ENCODE measurements at regions not wholly inside any gene's neighbourhood (a gene's known extent, or its start where the extent isn't known, plus 50 kb on each side); places are given as distances from the start of the nearest gene placed in this dataset.

DNA sequence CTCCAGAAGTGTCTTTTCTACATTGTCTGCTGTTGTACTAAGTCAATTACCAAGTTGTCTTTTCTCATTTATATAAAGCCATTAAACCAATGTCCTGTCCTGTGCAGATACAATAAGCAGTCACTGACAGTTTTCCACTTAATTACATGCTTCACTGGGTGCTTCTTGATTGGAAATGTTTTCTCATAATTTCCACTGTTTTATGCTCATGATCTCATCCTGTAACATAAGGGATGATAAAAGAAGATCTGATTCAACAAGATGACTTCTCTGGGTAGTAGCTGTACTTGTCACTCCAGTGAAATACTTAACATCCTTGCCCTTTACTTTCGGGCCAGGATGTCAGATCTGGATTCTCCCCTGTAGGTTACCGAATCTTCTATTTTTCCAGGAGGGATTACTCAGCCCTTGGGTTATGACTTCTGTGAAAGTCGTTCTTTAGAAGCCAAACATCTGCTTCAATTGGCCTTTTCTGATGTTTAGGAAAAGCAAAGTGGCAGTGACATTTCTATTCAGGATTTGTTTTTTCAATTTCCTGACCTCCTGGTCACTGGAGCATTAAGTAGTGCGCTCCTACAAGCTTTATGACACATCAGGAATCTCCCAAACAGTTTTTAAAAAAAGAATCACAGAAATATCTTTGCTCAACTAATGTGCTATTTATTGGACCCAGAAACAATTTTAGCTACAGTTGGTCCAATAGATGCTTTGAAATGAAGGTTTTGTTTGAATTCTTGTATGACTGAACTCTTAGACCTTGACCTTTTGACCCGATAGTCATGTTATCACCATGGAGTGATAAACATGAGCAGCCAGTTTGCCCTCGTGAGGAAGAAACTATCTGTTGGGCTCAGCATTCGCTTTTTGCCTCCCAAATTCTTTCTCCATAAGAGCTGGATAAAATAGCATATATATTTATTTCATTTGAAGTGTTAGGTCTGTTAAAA lies 234.5 kb upstream of the SSTR1 start:
- Mint-ChIP-seq H3K4me1 (ENCODE audit: low read depth) (no peaks in the 10 kb centered on the region), H3K27ac (no peak overlapping the region), H3K9me3 (no peaks in the 10 kb centered on the region), H3K36me3 (ENCODE audit: low read depth) (no peaks in the 10 kb centered on the region), H3K27me3 (ENCODE audit: low read depth) (no peaks in the 10 kb centered on the region), H3K4me3 (ENCODE audit: low read depth) (no peak overlapping the region)
- intact Hi-C loops (cut with micrococcal nuclease) = no loop called here
- DNase-seq (ENCODE audit: low spot score) = no peak

DNA sequence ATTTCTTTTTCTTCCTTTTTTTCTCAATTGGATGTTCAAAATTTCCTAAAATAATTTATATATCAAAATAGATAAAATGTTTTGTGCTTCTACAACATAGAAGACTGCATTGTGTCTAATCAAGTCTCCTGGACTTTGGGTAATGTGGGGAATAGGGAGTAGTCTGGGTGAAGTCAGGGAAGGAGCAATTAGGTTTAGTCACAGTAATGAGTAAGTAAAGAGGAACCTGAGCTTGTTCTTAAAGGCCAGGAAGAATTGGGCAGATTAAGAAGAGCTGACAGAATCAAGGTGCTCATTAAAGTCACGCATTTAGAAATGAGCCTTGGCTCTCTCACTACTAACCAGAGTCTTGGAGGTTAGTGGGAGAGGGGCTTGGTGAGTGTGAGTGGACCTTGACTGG lies 233.3 kb upstream of the SSTR1 start:
- H3K27ac Mint-ChIP-seq = no peak overlapping the region
- H3K4me3 Mint-ChIP-seq (ENCODE audit: low read depth) = no peak overlapping the region
- no peaks in the 10 kb centered on the region for H3K36me3 Mint-ChIP-seq (ENCODE audit: low read depth)
- H3K4me1 Mint-ChIP-seq (ENCODE audit: low read depth) = no peaks in the 10 kb centered on the region
- intact Hi-C loops (cut with micrococcal nuclease) = no loop called here
- H3K9me3 Mint-ChIP-seq = no peaks in the 10 kb centered on the region
- no peak for DNase-seq (ENCODE audit: low spot score)
- no peaks in the 10 kb centered on the region for H3K27me3 Mint-ChIP-seq (ENCODE audit: low read depth)

- no peak for DNase-seq (ENCODE audit: low spot score)
- no peak overlapping the region for H3K27ac Mint-ChIP-seq
Measured at GRCh38 chr14:37977481-37977880, 230.2 kb upstream of the SSTR1 start.

GRCh38 chr14:37985826-37986470 lies 221.8 kb upstream of the SSTR1 start:
- no peak overlapping the region for H3K4me3 Mint-ChIP-seq (ENCODE audit: low read depth)
- DNase-seq (ENCODE audit: low spot score) = peak; percentile 9
- H3K27ac Mint-ChIP-seq = no peak overlapping the region
- no peaks in the 10 kb centered on the region for H3K27me3 Mint-ChIP-seq (ENCODE audit: low read depth)
- no peaks in the 10 kb centered on the region for H3K36me3 Mint-ChIP-seq (ENCODE audit: low read depth)
- intact Hi-C loops (cut with micrococcal nuclease) = loop anchor here (5.0 kb wide), 1 partner anchor 211 kb away; no protein-coding TSS in a partner anchor
- no peaks in the 10 kb centered on the region for H3K4me1 Mint-ChIP-seq (ENCODE audit: low read depth)
- H3K9me3 Mint-ChIP-seq = peaks cover 4% of the 10 kb centered on the region

More at GRCh38 chr14:37977481-37977880, 230.2 kb upstream of the SSTR1 start:
- Mint-ChIP-seq H3K27me3 (ENCODE audit: low read depth) (no peaks in the 10 kb centered on the region), H3K9me3 (peaks cover 10% of the 10 kb centered on the region), H3K36me3 (ENCODE audit: low read depth) (no peaks in the 10 kb centered on the region), H3K4me3 (ENCODE audit: low read depth) (no peak overlapping the region), H3K4me1 (ENCODE audit: low read depth) (no peaks in the 10 kb centered on the region)
- intact Hi-C loops (cut with micrococcal nuclease) = no loop called here

- no peaks in the 10 kb centered on the region for H3K4me1 Mint-ChIP-seq (ENCODE audit: low read depth)
- no peak for DNase-seq (ENCODE audit: low spot score)
- H3K36me3 Mint-ChIP-seq (ENCODE audit: low read depth) = no peaks in the 10 kb centered on the region
- intact Hi-C loops (cut with micrococcal nuclease) = loop anchor here (5.0 kb wide), 1 partner anchor 209 kb away; no protein-coding TSS in a partner anchor
- no peaks in the 10 kb centered on the region for H3K27me3 Mint-ChIP-seq (ENCODE audit: low read depth)
- no peak overlapping the region for H3K27ac Mint-ChIP-seq
- H3K9me3 Mint-ChIP-seq = no peaks in the 10 kb centered on the region
- H3K4me3 Mint-ChIP-seq (ENCODE audit: low read depth) = no peak overlapping the region
Measured at GRCh38 chr14:37988472-37988871, 219.2 kb upstream of the SSTR1 start.

DNA sequence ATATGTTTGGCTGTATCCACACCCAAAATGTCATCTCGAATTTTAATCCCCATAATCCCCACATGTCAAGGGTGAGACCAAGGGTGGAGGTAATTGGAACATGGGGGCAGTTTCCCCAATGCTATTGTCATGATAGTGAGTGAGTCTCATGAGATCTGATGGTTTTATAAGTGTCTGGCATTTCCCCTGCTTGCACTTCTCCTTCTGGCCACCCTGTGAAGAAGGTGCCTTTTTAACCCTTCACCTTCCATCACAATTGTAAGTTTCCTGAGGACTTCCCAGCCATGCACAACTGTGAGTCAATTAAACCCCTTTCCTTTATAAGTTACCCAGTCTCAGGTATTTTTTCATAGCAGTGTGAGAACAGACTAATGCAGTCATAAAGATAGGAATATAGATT lies 216.7 kb upstream of the SSTR1 start:
- H3K4me3 Mint-ChIP-seq (ENCODE audit: low read depth) = no peak overlapping the region
- H3K9me3 Mint-ChIP-seq = no peaks in the 10 kb centered on the region
- H3K4me1 Mint-ChIP-seq (ENCODE audit: low read depth) = no peaks in the 10 kb centered on the region
- intact Hi-C loops (cut with micrococcal nuclease) = no loop called here
- H3K36me3 Mint-ChIP-seq (ENCODE audit: low read depth) = no peaks in the 10 kb centered on the region
- no peak for DNase-seq (ENCODE audit: low spot score)
- no peaks in the 10 kb centered on the region for H3K27me3 Mint-ChIP-seq (ENCODE audit: low read depth)
- no peak overlapping the region for H3K27ac Mint-ChIP-seq

GRCh38 chr14:37992499-37992898 lies 215.2 kb upstream of the SSTR1 start:
- intact Hi-C loops (cut with micrococcal nuclease) = no loop called here
- no peak overlapping the region for H3K27ac Mint-ChIP-seq
- no peak for DNase-seq (ENCODE audit: low spot score)
- no peaks in the 10 kb centered on the region for H3K36me3 Mint-ChIP-seq (ENCODE audit: low read depth)
- no peak overlapping the region for H3K4me3 Mint-ChIP-seq (ENCODE audit: low read depth)
- H3K27me3 Mint-ChIP-seq (ENCODE audit: low read depth) = no peaks in the 10 kb centered on the region
- no peaks in the 10 kb centered on the region for H3K4me1 Mint-ChIP-seq (ENCODE audit: low read depth)
- H3K9me3 Mint-ChIP-seq = no peaks in the 10 kb centered on the region

DNA sequence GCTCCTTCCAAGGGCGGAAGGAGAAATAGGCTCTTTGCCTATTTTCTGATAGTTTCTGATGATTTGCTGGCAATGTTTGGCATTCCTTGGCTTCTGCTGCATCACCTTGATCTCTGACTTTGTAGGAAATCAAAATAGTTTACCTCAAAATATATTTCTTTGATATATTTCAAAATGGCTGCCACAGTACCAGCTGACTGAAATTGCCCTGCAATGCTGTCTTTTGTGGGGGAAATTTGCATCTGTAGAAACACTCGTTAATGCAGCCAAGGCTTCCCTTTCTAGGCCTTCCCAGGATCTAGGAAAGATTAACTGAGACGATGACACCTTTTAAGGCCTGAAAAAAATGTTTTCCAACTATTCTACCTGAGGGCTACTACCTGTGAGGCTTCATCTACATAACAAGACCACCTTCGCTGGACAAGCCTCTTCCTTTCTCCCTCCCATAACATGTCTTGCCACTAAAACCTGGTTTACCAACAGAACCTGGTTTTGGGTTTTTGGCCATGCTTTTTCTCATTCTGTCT lies 212.8 kb upstream of the SSTR1 start:
- no peak for DNase-seq (ENCODE audit: low spot score)
- Mint-ChIP-seq H3K4me1 (ENCODE audit: low read depth) (no peaks in the 10 kb centered on the region), H3K4me3 (ENCODE audit: low read depth) (no peak overlapping the region), H3K9me3 (no peaks in the 10 kb centered on the region), H3K27ac (no peak overlapping the region), H3K36me3 (ENCODE audit: low read depth) (no peaks in the 10 kb centered on the region), H3K27me3 (ENCODE audit: low read depth) (no peaks in the 10 kb centered on the region)
- intact Hi-C loops (cut with micrococcal nuclease) = no loop called here

GRCh38 chr14:37997017-37997416 lies 210.7 kb upstream of the SSTR1 start:
- no peak for DNase-seq (ENCODE audit: low spot score)
- Mint-ChIP-seq H3K9me3 (no peaks in the 10 kb centered on the region), H3K4me3 (ENCODE audit: low read depth) (no peak overlapping the region), H3K4me1 (ENCODE audit: low read depth) (no peaks in the 10 kb centered on the region), H3K27me3 (ENCODE audit: low read depth) (no peaks in the 10 kb centered on the region), H3K36me3 (ENCODE audit: low read depth) (no peaks in the 10 kb centered on the region), H3K27ac (no peak overlapping the region)
- intact Hi-C loops (cut with micrococcal nuclease) = no loop called here

DNA sequence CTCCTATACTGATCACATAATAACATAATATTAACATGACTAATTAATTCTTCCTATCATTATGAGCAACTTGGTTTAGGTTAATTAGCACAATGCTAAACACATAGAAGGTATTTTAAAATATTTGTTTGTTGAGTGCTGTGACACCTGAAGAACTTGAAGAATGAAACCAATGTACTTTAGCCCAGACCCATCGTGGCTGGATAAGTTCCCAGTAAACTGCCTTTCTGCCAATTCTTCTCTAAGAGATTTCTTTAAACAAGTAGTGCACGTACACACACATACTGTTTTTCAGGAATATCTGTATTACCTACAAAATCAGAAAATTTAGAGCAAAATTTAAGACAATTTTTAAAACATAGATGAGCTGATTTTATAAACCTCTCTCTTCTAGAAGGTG lies 207.4 kb upstream of the SSTR1 start:
- H3K36me3 Mint-ChIP-seq (ENCODE audit: low read depth) = no peaks in the 10 kb centered on the region
- H3K27me3 Mint-ChIP-seq (ENCODE audit: low read depth) = no peaks in the 10 kb centered on the region
- no peaks in the 10 kb centered on the region for H3K9me3 Mint-ChIP-seq
- no peak for DNase-seq (ENCODE audit: low spot score)
- no peaks in the 10 kb centered on the region for H3K4me1 Mint-ChIP-seq (ENCODE audit: low read depth)
- H3K27ac Mint-ChIP-seq = no peak overlapping the region
- intact Hi-C loops (cut with micrococcal nuclease) = no loop called here
- H3K4me3 Mint-ChIP-seq (ENCODE audit: low read depth) = no peak overlapping the region

DNA sequence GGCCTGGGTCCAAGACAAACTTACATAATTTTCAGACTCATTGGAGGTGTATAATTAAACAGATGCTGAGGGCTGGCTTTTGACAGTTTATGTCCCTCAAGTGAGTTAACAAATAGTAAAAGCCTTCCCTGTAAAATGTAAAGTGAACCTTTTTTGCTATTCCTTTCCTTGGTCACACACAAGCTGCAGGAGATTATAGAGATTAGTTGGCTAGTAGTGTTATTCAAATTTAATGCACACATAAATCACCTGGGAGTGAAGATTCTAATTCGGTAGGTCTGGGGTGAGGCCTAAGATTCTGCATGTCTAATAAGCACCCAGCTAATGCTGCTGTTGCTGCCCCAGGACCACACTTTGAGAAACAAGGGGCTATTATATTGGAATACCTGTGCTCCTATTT lies 206.2 kb upstream of the SSTR1 start:
- H3K4me3 Mint-ChIP-seq (ENCODE audit: low read depth) = no peak overlapping the region
- no peak for DNase-seq (ENCODE audit: low spot score)
- H3K27ac Mint-ChIP-seq = no peak overlapping the region
- no peaks in the 10 kb centered on the region for H3K9me3 Mint-ChIP-seq
- H3K4me1 Mint-ChIP-seq (ENCODE audit: low read depth) = no peaks in the 10 kb centered on the region
- no peaks in the 10 kb centered on the region for H3K27me3 Mint-ChIP-seq (ENCODE audit: low read depth)
- no peaks in the 10 kb centered on the region for H3K36me3 Mint-ChIP-seq (ENCODE audit: low read depth)
- intact Hi-C loops (cut with micrococcal nuclease) = no loop called here

DNA sequence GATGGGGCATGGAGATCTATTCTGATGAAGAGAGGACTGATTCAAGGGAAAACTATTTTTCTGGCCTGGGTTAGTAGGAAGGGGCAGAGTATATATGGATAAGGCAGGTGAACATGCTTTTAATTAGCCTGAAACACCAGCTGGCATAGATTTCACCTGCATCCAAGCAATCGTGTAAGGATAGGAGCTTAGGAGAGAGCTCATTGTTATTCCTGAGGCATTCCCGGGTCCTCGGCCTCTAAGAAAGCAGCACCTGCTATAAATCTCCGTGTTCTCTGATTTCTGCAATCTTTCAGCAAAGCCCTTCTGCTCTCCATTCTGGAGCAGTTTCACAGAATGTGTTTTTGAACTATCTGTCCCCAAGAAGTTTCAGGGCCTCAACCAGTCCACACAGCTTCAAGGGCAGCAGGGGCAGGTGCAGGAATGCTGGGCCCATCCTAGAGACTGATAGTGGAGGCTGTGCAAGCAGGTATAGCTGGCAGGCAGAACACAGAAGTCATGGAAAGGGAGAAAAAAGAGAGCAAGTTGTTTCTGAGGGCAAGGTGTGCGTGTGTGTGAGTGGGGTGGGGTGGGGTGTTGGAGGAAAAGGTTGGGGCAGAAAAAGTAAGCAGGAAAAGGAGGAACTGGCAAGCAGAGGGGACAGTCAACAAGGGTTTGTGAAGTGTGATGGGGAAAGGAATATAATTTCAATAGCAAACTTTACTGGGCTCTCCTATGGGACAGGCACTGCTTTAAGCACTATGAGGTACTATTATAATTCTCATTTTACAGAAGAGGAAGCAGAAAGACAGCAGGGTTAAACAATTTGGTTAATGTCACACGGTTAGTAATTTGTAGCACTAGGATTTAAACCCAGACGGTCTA lies 203.7 kb upstream of the SSTR1 start:
- no peak for DNase-seq (ENCODE audit: low spot score)
- Mint-ChIP-seq H3K9me3 (no peaks in the 10 kb centered on the region), H3K27me3 (ENCODE audit: low read depth) (no peaks in the 10 kb centered on the region), H3K4me1 (ENCODE audit: low read depth) (no peaks in the 10 kb centered on the region), H3K4me3 (ENCODE audit: low read depth) (no peak overlapping the region), H3K27ac (no peak overlapping the region), H3K36me3 (ENCODE audit: low read depth) (no peaks in the 10 kb centered on the region)
- intact Hi-C loops (cut with micrococcal nuclease) = no loop called here
